Activated CD8-positive, alpha-beta memory T cell treated with anti-CD3 and anti-CD28 coated beads for 4 hours (primary cell): ENCODE measurements at regions not wholly inside any gene's neighbourhood (a gene's known extent, or its start where the extent isn't known, plus 50 kb on each side); places are given as distances from the start of the nearest gene placed in this dataset.

Experiments
- DNase-seq, 2 donors: peaks; one replicate each; pipeline ENCODE4 v3.0.0-alpha.2; 2020; ENCODE audit warnings: low read depth in 2 of 2

- no peak for DNase-seq
Observed at GRCh38 chr12:124630791-124631313, 63.4 kb upstream of the NCOR2 start.

- no peak for DNase-seq
Observed at GRCh38 chr12:124629789-124630480, 62.5 kb upstream of the NCOR2 start.

- no peak for DNase-seq
Observed at GRCh38 chr12:124629117-124629516, 61.7 kb upstream of the NCOR2 start.

GRCh38 chr12:124627956-124628355 is 60.5 kb upstream of the NCOR2 start:
- DNase-seq: no peak

- DNase-seq: no peak
Observed at GRCh38 chr12:124626971-124627411, 59.6 kb upstream of the NCOR2 start.

GRCh38 chr12:124625867-124626675 is 58.7 kb upstream of the NCOR2 start:
- DNase-seq: no peak

GRCh38 chr12:124624823-124625222 is 57.4 kb upstream of the NCOR2 start:
- DNase-seq: no peak

GRCh38 chr12:124623344-124624035 is 56.1 kb upstream of the NCOR2 start:
- DNase-seq: no peak

GRCh38 chr12:124622764-124623163 is 55.4 kb upstream of the NCOR2 start:
- DNase-seq: no peak

- DNase-seq: no peak
Observed at GRCh38 chr12:124622331-124622730, 54.9 kb upstream of the NCOR2 start.

GRCh38 chr12:124621296-124621660 is 53.9 kb upstream of the NCOR2 start:
- no peak for DNase-seq

GRCh38 chr12:124620606-124621295 is 53.3 kb upstream of the NCOR2 start:
- DNase-seq: no peak

- no peak for DNase-seq
Observed at GRCh38 chr12:124618291-124618902, 51.0 kb upstream of the NCOR2 start.

GRCh38 chr12:124617615-124618014 is 50.2 kb upstream of the NCOR2 start:
- no peak for DNase-seq
